Right lobe of liver (tissue), 6 donors: ENCODE measurements at regions not wholly inside any gene's neighbourhood (a gene's known extent, or its start where the extent isn't known, plus 50 kb on each side); places are given as distances from the start of the nearest gene placed in this dataset.
"Not testable (repeated sequence)": the region's sequence is repeated elsewhere in the genome, so short reads cannot be mapped to it uniquely, and the experiment has no call there.

Experiments
- ATAC-seq, 4 donors: fragments of 200-7000 bp; cut with Tn5 transposase; one replicate each; pipeline ENCODE4 v1.9.1; 2020; ENCODE audit warnings: mild to moderate bottlenecking in 4 of 4, moderate library complexity in 4 of 4
- DNase-seq, 3 donors: peaks; one replicate each; pipeline ENCODE4 v3.0.0-alpha.2; 2020
- H3K27ac ChIP-seq, 3 donors: fragments of 200-600 bp; one replicate each; pipeline ENCODE4 v1.8.0; 2022
- H3K27me3 ChIP-seq, 2 donors: fragments of 200-600 bp; one replicate each; pipeline ENCODE4 v1.8.0; 2022
- H3K36me3 ChIP-seq, 4 donors: fragments of 200-600 bp; sonication (generic) in 1 of 4; one replicate each; pipeline versions ENCODE4 v1.5.1 to v1.8.0; 2017 to 2022; ENCODE audit warnings: control low read depth in 1 of 4
- H3K4me1 ChIP-seq, 4 donors: fragments of 200-600 bp; sonication (generic) in 1 of 4; one replicate each; pipeline versions ENCODE4 v1.5.1 to v1.8.0; 2017 to 2022; ENCODE audit warnings: control low read depth in 1 of 4
- H3K4me3 ChIP-seq, 3 donors: fragments of 200-600 bp; one replicate each; pipeline ENCODE4 v1.8.0; 2022
- H3K9me3 ChIP-seq, 4 donors: fragments of 200-600 bp; sonication (generic) in 1 of 4; one replicate each; pipeline versions ENCODE4 v1.5.1 to v1.8.0; 2017 to 2022; ENCODE audit warnings: control low read depth in 1 of 4
- CTCF ChIP-seq, 4 donors: fragments of 200-600 bp in 3 of 4; fragments of 450-650 bp in 1 of 4; IDR thresholded peaks; one replicate each; pipeline versions ENCODE4 v1.5.1 to v1.8.0; 2016 to 2022; ENCODE audit warnings: antibody characterized with exemption in 4 of 4, mild to moderate bottlenecking in 2 of 4
- POLR2A ChIP-seq: fragments of 450-650 bp; IDR thresholded peaks from one replicate; pipeline ENCODE4 v1.6.1; 2017; ENCODE audit warnings: antibody characterized with exemption, mild to moderate bottlenecking
- WGBS: methylation state at CpG from one replicate; pipeline ENCODE4 v1.1.6; 2018; ENCODE audit warnings: low coverage, low lambda C conversion rate; ENCODE audit not compliant: insufficient coverage; ENCODE audit errors: missing lambda C conversion rate; 5-methylcytosine and 5-hydroxymethylcytosine counted together
- intact Hi-C, 2 donors: fragments of 100-400 bp; cut with DNase I; formaldehyde crosslinking; loops; one replicate each; pipeline versions ENCODE4 v1.11.2 to v1.14.1; 2022
- donor health status: DM: no; HTN: yes; CAD: no.
- donor health status: DM: no; HTN: no; CAD: no.
- donor health status: DM: no; HTN: no; CAD: no.
- donor health status: DM: no; HTN: yes; CAD: no.
- donor health status: DM: no; HTN: yes; CAD: no.

- Histone ChIP-seq H3K4me3 (no peak overlapping the region), H3K9me3 (no peaks in the 10 kb centered on the region), H3K27ac (no peak overlapping the region), H3K4me1 (no peaks in the 10 kb centered on the region), H3K27me3 (no peaks in the 10 kb centered on the region), H3K36me3 (no peaks in the 10 kb centered on the region)
- TF ChIP-seq POLR2A = no peak
- no peak for TF ChIP-seq CTCF (IDR thresholded peaks at IDR 0.05)
- ATAC-seq (peak in 1 of 4 donors; percentile 25), DNase-seq (no peak)
- 95% methylated on average over 15 of the region's 27 CpGs for WGBS
- intact Hi-C loops = no loop called here
Observed at GRCh38 chrX:74065831-74066390, 213.4 kb upstream of the XIST start.

- H3K27ac ChIP-seq = no peak overlapping the region
- H3K27me3 ChIP-seq = no peaks in the 10 kb centered on the region
- H3K4me3 ChIP-seq = no peak overlapping the region
- no peaks in the 10 kb centered on the region for H3K4me1 ChIP-seq
- no peaks in the 10 kb centered on the region for H3K9me3 ChIP-seq
- no peak for TF ChIP-seq POLR2A
- no peak for TF ChIP-seq CTCF (IDR thresholded peaks at IDR 0.05)
- no peak for DNase-seq
- intact Hi-C loops = no loop called here
- WGBS = 100% methylated on average over 1 of the region's 1 CpG
- ATAC-seq = no peak
- H3K36me3 ChIP-seq = no peaks in the 10 kb centered on the region
Observed at GRCh38 chrX:74063426-74064155, 211.1 kb upstream of the XIST start.

GRCh38 chrX:74061879-74062278 is 209.4 kb upstream of the XIST start:
- intact Hi-C loops = no loop called here
- WGBS = 60% methylated on average over 4 of the region's 4 CpGs
- H3K4me1 ChIP-seq = no peaks in the 10 kb centered on the region

GRCh38 chrX:74049126-74049525 is 196.6 kb upstream of the XIST start:
- ATAC-seq (no peak), DNase-seq (peak in 1 of 3 donors; percentile 18)
- no peak overlapping the region for H3K27ac ChIP-seq
- TF ChIP-seq POLR2A (no peak), CTCF (IDR thresholded peaks at IDR 0.05) (no peak)
- H3K27me3 ChIP-seq = no peaks in the 10 kb centered on the region
- no peaks in the 10 kb centered on the region for H3K4me1 ChIP-seq
- H3K4me3 ChIP-seq = no peak overlapping the region
- H3K36me3 ChIP-seq = no peaks in the 10 kb centered on the region
- no peaks in the 10 kb centered on the region for H3K9me3 ChIP-seq
- intact Hi-C loops = no loop called here

More at GRCh38 chrX:74061879-74062278, 209.4 kb upstream of the XIST start:
- H3K27ac ChIP-seq = no peak overlapping the region
- no peak for ATAC-seq
- no peak overlapping the region for H3K4me3 ChIP-seq
- no peaks in the 10 kb centered on the region for H3K9me3 ChIP-seq
- no peaks in the 10 kb centered on the region for H3K27me3 ChIP-seq
- TF ChIP-seq CTCF (IDR thresholded peaks at IDR 0.05) (no peak), POLR2A (no peak)
- DNase-seq = no peak
- H3K36me3 ChIP-seq = no peaks in the 10 kb centered on the region

- H3K4me3 ChIP-seq, H3K27ac ChIP-seq, H3K4me1 ChIP-seq, H3K36me3 ChIP-seq, DNase-seq, H3K9me3 ChIP-seq, intact Hi-C loops, ATAC-seq, H3K27me3 ChIP-seq: not testable (repeated sequence)
- no CpG with 5 or more reads among the region's 1 CpG for WGBS
Observed at GRCh38 chrX:74034066-74034465, 181.6 kb upstream of the XIST start.

- intact Hi-C loops, ATAC-seq, H3K36me3 ChIP-seq, H3K9me3 ChIP-seq, H3K27ac ChIP-seq, DNase-seq, H3K4me3 ChIP-seq, H3K27me3 ChIP-seq, H3K4me1 ChIP-seq: not testable (repeated sequence)
- 72% methylated on average over 6 of the region's 7 CpGs for WGBS
Observed at GRCh38 chrX:74031527-74031926, 179.0 kb upstream of the XIST start.

- intact Hi-C loops, H3K27ac ChIP-seq, H3K4me3 ChIP-seq, ATAC-seq, H3K27me3 ChIP-seq, H3K4me1 ChIP-seq, H3K9me3 ChIP-seq, DNase-seq, H3K36me3 ChIP-seq: not testable (repeated sequence)
- no CpG with 5 or more reads among the region's 1 CpG for WGBS
Observed at GRCh38 chrX:74030766-74031165, 178.3 kb upstream of the XIST start.

DNA sequence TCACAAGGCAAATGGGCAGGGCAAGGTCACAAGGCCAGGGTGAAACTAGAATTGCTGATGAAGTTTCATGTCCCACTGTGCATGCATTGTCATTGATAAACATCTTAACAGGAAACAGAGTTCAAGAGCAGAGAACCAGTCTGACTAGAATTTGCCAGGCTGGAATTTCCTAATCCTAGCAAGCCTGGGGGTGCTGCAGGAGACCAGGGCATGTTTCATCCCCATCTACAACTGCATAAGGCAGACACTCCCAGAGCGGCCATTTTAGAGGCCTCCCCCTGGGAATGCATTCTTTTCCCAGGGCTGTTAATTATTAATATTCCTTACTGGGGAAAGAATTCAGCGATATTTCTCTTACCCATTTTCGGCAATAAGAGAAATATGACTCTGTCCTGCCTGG is 172.6 kb upstream of the XIST start:
- H3K4me1 ChIP-seq, H3K9me3 ChIP-seq, intact Hi-C loops, H3K4me3 ChIP-seq, ATAC-seq, H3K27ac ChIP-seq, DNase-seq, H3K27me3 ChIP-seq, H3K36me3 ChIP-seq: not testable (repeated sequence)
- 88% methylated on average over 1 of the region's 3 CpGs for WGBS
